ENCODE measurements at regions not wholly inside any gene's neighbourhood (a gene's known extent, or its start where the extent isn't known, plus 50 kb on each side); places are given as distances from the start of the nearest gene placed in this dataset.

GRCh38 chr3:28891485-28891884 is 389.4 kb upstream of the RBMS3 start:
- DNase-seq (ENCODE audit: low read depth, low spot score) = no peak
- TF ChIP-seq CTCF (conservative IDR thresholded peaks at IDR 0.05) = no peak
- no peak overlapping the region for H3K27ac Mint-ChIP-seq (ENCODE audit: unreplicated experiment)
- H3K4me1 Mint-ChIP-seq = no peaks in the 10 kb centered on the region
- no peaks in the 10 kb centered on the region for H3K27me3 Mint-ChIP-seq (ENCODE audit: low read depth)
- H3K9me3 Mint-ChIP-seq = peaks cover 7% of the 10 kb centered on the region
- H3K4me3 Mint-ChIP-seq = no peak overlapping the region
- H3K36me3 Mint-ChIP-seq (ENCODE audit: low read depth) = no peaks in the 10 kb centered on the region

GRCh38 chr3:28900301-28900700 is 380.6 kb upstream of the RBMS3 start:
- no peak for DNase-seq (ENCODE audit: low read depth, low spot score)
- Mint-ChIP-seq H3K27me3 (ENCODE audit: low read depth) (no peaks in the 10 kb centered on the region), H3K36me3 (ENCODE audit: low read depth) (peaks cover 2% of the 10 kb centered on the region), H3K4me3 (no peak overlapping the region), H3K9me3 (peaks cover 5% of the 10 kb centered on the region), H3K4me1 (no peaks in the 10 kb centered on the region), H3K27ac (ENCODE audit: unreplicated experiment) (no peak overlapping the region)
- TF ChIP-seq CTCF (conservative IDR thresholded peaks at IDR 0.05) = no peak

- H3K27me3 Mint-ChIP-seq (ENCODE audit: low read depth) = no peaks in the 10 kb centered on the region
- H3K4me1 Mint-ChIP-seq = no peaks in the 10 kb centered on the region
- H3K9me3 Mint-ChIP-seq = peaks cover 5% of the 10 kb centered on the region
- peaks cover 2% of the 10 kb centered on the region for H3K36me3 Mint-ChIP-seq (ENCODE audit: low read depth)
- TF ChIP-seq CTCF (conservative IDR thresholded peaks at IDR 0.05) = no peak
- no peak for DNase-seq (ENCODE audit: low read depth, low spot score)
- H3K4me3 Mint-ChIP-seq = no peak overlapping the region
- no peak overlapping the region for H3K27ac Mint-ChIP-seq (ENCODE audit: unreplicated experiment)
Observed at GRCh38 chr3:28901018-28901417, 379.9 kb upstream of the RBMS3 start.

- Mint-ChIP-seq H3K9me3 (peaks cover 2% of the 10 kb centered on the region), H3K27me3 (ENCODE audit: low read depth) (no peaks in the 10 kb centered on the region), H3K27ac (ENCODE audit: unreplicated experiment) (no peak overlapping the region), H3K4me3 (no peak overlapping the region), H3K4me1 (no peaks in the 10 kb centered on the region), H3K36me3 (ENCODE audit: low read depth) (peaks cover 2% of the 10 kb centered on the region)
- no peak for DNase-seq (ENCODE audit: low read depth, low spot score)
- no peak for TF ChIP-seq CTCF (conservative IDR thresholded peaks at IDR 0.05)
Observed at GRCh38 chr3:28903171-28903601, 377.7 kb upstream of the RBMS3 start.

GRCh38 chr3:28905798-28906197 is 375.1 kb upstream of the RBMS3 start:
- H3K4me3 Mint-ChIP-seq = no peak overlapping the region
- no peaks in the 10 kb centered on the region for H3K9me3 Mint-ChIP-seq
- no peaks in the 10 kb centered on the region for H3K27me3 Mint-ChIP-seq (ENCODE audit: low read depth)
- TF ChIP-seq CTCF (conservative IDR thresholded peaks at IDR 0.05) = no peak
- DNase-seq (ENCODE audit: low read depth, low spot score) = no peak
- no peaks in the 10 kb centered on the region for H3K4me1 Mint-ChIP-seq
- no peak overlapping the region for H3K27ac Mint-ChIP-seq (ENCODE audit: unreplicated experiment)
- peaks cover 2% of the 10 kb centered on the region for H3K36me3 Mint-ChIP-seq (ENCODE audit: low read depth)
